SK-N-SH (cell line): ENCODE measurements at regions not wholly inside any gene's neighbourhood (a gene's known extent, or its start where the extent isn't known, plus 50 kb on each side); places are given as distances from the start of the nearest gene placed in this dataset.

Experiments used
- CTCF ChIA-PET: fragments of 300-600, 350-600 bp; formaldehyde crosslinking; extraction: SDS; loops from one replicate; lab custom pipeline; 2021; lab: Yijun Ruan, JAX
- POLR2A ChIA-PET: fragments of 350-600 bp; sonication (Branson Sonifier 250); formaldehyde crosslinking; extraction: SDS; loops from one replicate; lab custom pipeline; 2020; ENCODE audit warnings: antibody characterized with exemption, inconsistent platforms; lab: Yijun Ruan, JAX
- DNase-seq: peaks from one replicate; pipeline ENCODE4 v3.0.0; 2012
- H2AFZ ChIP-seq: fragments of 200-600 bp; sonication (generic); 2 replicates; pipeline ENCODE4 v1.8.1; 2016; ENCODE audit warnings: antibody characterized with exemption, mild to moderate bottlenecking, low read depth
- H3F3A ChIP-seq: fragments of 200-600 bp; sonication (generic); replicated peaks from 2 replicates; pipeline ENCODE3; 2016; ENCODE audit warnings: antibody characterized with exemption, mild to moderate bottlenecking; ENCODE audit not compliant: insufficient read depth
- H3K27ac ChIP-seq, 2 experiments: fragments of 200-500 bp in 1 of 2; fragments of 200-600 bp in 1 of 2; sonication (Bioruptor generic) in 1 of 2; sonication (generic), shearing (Covaris generic) in 1 of 2; 2 replicates each; pipeline versions ENCODE4 v1.5.1 to v1.6.1; 2014 to 2016; ENCODE audit warnings: low read depth in 2 of 2, inconsistent platforms in 1 of 2, low read length in 1 of 2, mild to moderate bottlenecking in 1 of 2, mixed read lengths in 1 of 2
- H3K27me3 ChIP-seq: fragments of 200-600 bp; sonication (generic), shearing (Covaris generic); 2 replicates; pipeline ENCODE4 v1.6.1; 2016; ENCODE audit warnings: mixed run types; ENCODE audit not compliant: insufficient read depth
- H3K36me3 ChIP-seq, 2 experiments: fragments of 200-500 bp in 1 of 2; fragments of 200-600 bp in 1 of 2; sonication (Bioruptor generic) in 1 of 2; sonication (generic) in 1 of 2; replicated peaks in 1 of 2; 2 replicates each; pipeline versions ENCODE3 to v1.5.1; 2014 to 2016; ENCODE audit warnings: low read length in 1 of 2, mild to moderate bottlenecking in 1 of 2; ENCODE audit not compliant: insufficient read depth in 2 of 2, control insufficient read depth in 1 of 2
- H3K4me1 ChIP-seq, 2 experiments: fragments of 200-500 bp in 1 of 2; fragments of 200-600 bp in 1 of 2; sonication (Bioruptor generic) in 1 of 2; sonication (generic), shearing (Covaris generic) in 1 of 2; 2 replicates each; pipeline versions ENCODE4 v1.5.1 to v1.6.1; 2014 to 2016; ENCODE audit warnings: low read depth in 1 of 2, low read length in 1 of 2, mixed run types in 1 of 2; ENCODE audit not compliant: insufficient read depth in 2 of 2, control insufficient read depth in 1 of 2
- H3K4me2 ChIP-seq: fragments of 200-600 bp; sonication (generic), shearing (Covaris generic); 2 replicates; pipeline ENCODE4 v1.6.1; 2017; ENCODE audit warnings: mixed run types
- H3K4me3 ChIP-seq, 2 experiments: fragments of 200-500 bp in 1 of 2; fragments of 200-600 bp in 1 of 2; sonication (Bioruptor generic) in 1 of 2; sonication (generic), shearing (Covaris generic) in 1 of 2; 2 replicates each; pipeline versions ENCODE4 v1.5.1 to v1.8.1; 2014 to 2016; ENCODE audit warnings: low read depth in 2 of 2, inconsistent platforms in 1 of 2, low read length in 1 of 2, mild to moderate bottlenecking in 1 of 2, mixed read lengths in 1 of 2, moderate library complexity in 1 of 2
- H3K79me2 ChIP-seq: fragments of 200-600 bp; sonication (generic); 2 replicates; pipeline ENCODE4 v1.8.1; 2017; ENCODE audit warnings: mild to moderate bottlenecking; ENCODE audit not compliant: insufficient read depth
- H3K9ac ChIP-seq: fragments of 200-600 bp; sonication (generic); 2 replicates; pipeline ENCODE4 v1.6.1; 2017; ENCODE audit warnings: mixed run types
- H3K9me2 ChIP-seq: fragments of 200-600 bp; sonication (generic); 2 replicates; pipeline ENCODE4 v1.6.1; 2017; ENCODE audit warnings: mixed run types
- H3K9me3 ChIP-seq: fragments of 200-600 bp; sonication (generic); 2 replicates; pipeline ENCODE4 v1.6.1; 2017; ENCODE audit warnings: mixed run types, mild to moderate bottlenecking, moderate library complexity
- H4K20me1 ChIP-seq: fragments of 200-600 bp; sonication (generic); 2 replicates; pipeline ENCODE4 v1.6.1; 2017; ENCODE audit warnings: mild to moderate bottlenecking, mixed run types; ENCODE audit not compliant: insufficient read depth
- EZH2phosphoT487 ChIP-seq: fragments of 200-600 bp; sonication (generic); IDR thresholded peaks from 2 replicates; pipeline ENCODE4 v1.6.1; 2017; ENCODE audit warnings: low read depth, mixed run types, mild to moderate bottlenecking, antibody characterized with exemption, moderate library complexity, borderline replicate concordance
- IRF3 ChIP-seq: fragments of 150-350 bp; IDR thresholded peaks from 2 replicates; pipeline ENCODE4 v1.6.1; 2016; ENCODE audit warnings: mild to moderate bottlenecking, low read depth, low read length
- RAD21 ChIP-seq: IDR thresholded peaks from 2 replicates; pipeline ENCODE4 v1.6.1; 2012; ENCODE audit warnings: mild to moderate bottlenecking, low read length
- RCOR1 ChIP-seq: fragments of 150-350 bp; IDR thresholded peaks from 2 replicates; pipeline ENCODE4 v1.6.1; 2017; ENCODE audit warnings: antibody characterized with exemption, low read length
- RXRA ChIP-seq: IDR thresholded peaks from 2 replicates; pipeline ENCODE4 v1.4.0; 2012; ENCODE audit warnings: low read depth, mild to moderate bottlenecking, borderline replicate concordance
- SMC3 ChIP-seq: IDR thresholded peaks from 2 replicates; pipeline ENCODE4 v1.6.1; 2012; ENCODE audit warnings: low read depth, low read length, improper control_type of control experiment
- TAF1 ChIP-seq: IDR thresholded peaks from 2 replicates; pipeline ENCODE4 v1.6.1; 2012; ENCODE audit warnings: low read depth, mild to moderate bottlenecking, low read length, moderate library complexity, borderline replicate concordance
- WGBS: methylation state at CpG from one replicate; pipeline ENCODE4 v1.1.6; 2017; ENCODE audit warnings: low lambda C conversion rate; 5-methylcytosine and 5-hydroxymethylcytosine counted together

GRCh38 chr7:155233311-155234157, 64.1 kb upstream of the INSIG1 start:
- 74% methylated on average over 26 of the region's 28 CpGs for WGBS
- ChIA-PET POLR2A (interaction anchor here (0.5 kb wide), 1 partner anchor 1850 kb away, joined by 7 read pairs; no protein-coding TSS in a partner anchor), CTCF (interaction anchor here (0.6 to 8.1 kb wide), 4 partner anchors 30 to 110 kb away, joined by 3 to 63 read pairs (median 6); no protein-coding TSS in a partner anchor)
- no peak for DNase-seq
- Histone ChIP-seq H3K9me3 (no peaks in the 10 kb centered on the region), H4K20me1 (no peaks in the 10 kb centered on the region), H3K4me1 (peaks cover 5 to 15% of the 10 kb centered on the region in 2 experiments; a peak in 2 of 4 replicates), H3K36me3 (no peaks in the 10 kb centered on the region), H3K27me3 (no peaks in the 10 kb centered on the region; the same call in 1 of the 2 replicates), H3K9me2 (no peaks in the 10 kb centered on the region), H3K79me2 (no peaks in the 10 kb centered on the region), H3K27ac (no peak overlapping the region), H3K4me2 (no peak overlapping the region), H3K4me3 (no peak overlapping the region), H2AFZ (no peak overlapping the region), H3F3A (no peaks in the 10 kb centered on the region), H3K9ac (no peak overlapping the region)
- TF ChIP-seq IRF3: no peak

- no peaks in the 10 kb centered on the region for H4K20me1 ChIP-seq
- no peaks in the 10 kb centered on the region; the same call in 1 of the 2 replicates for H3K27me3 ChIP-seq
- no peak overlapping the region for H3K4me2 ChIP-seq
- TF ChIP-seq RCOR1: no peak
- peak; percentile 73 for TF ChIP-seq RAD21
- no peak for TF ChIP-seq RXRA
- no peak for TF ChIP-seq TAF1
- peak; percentile 60 for TF ChIP-seq SMC3
- no peak for TF ChIP-seq EZH2phosphoT487
- ChIA-PET CTCF (interaction anchor here (0.6 to 8.1 kb wide), 5 partner anchors 22 to 109 kb away, joined by 3 to 63 read pairs (median 6); no protein-coding TSS in a partner anchor), POLR2A (no interaction called here)
- no peaks in the 10 kb centered on the region for H3F3A ChIP-seq
- 88% methylated on average over 5 of the region's 6 CpGs for WGBS
- peak; percentile 67 for DNase-seq
- H2AFZ ChIP-seq: no peak overlapping the region
- no peaks in the 10 kb centered on the region for H3K79me2 ChIP-seq
- H3K36me3 ChIP-seq: no peaks in the 10 kb centered on the region
- no peak overlapping the region for H3K9ac ChIP-seq
- no peak overlapping the region for H3K4me3 ChIP-seq
- H3K9me2 ChIP-seq: no peaks in the 10 kb centered on the region
- no peak overlapping the region for H3K27ac ChIP-seq
- peaks cover 5 to 10% of the 10 kb centered on the region in 2 experiments; a peak in 2 of 4 replicates for H3K4me1 ChIP-seq
- H3K9me3 ChIP-seq: no peaks in the 10 kb centered on the region
Observed at GRCh38 chr7:155234158-155234492, 63.6 kb upstream of the INSIG1 start.
